ENCODE measurements at regions not wholly inside any gene's neighbourhood (a gene's known extent, or its start where the extent isn't known, plus 50 kb on each side); places are given as distances from the start of the nearest gene placed in this dataset.

- TF ChIP-seq E2F6 (IDR thresholded peaks at IDR 0.05; ENCODE audit: borderline replicate concordance in 1 of 2, extremely low read depth in 1 of 2, insufficient read depth in 1 of 2, insufficient read length in 1 of 2, low read depth in 1 of 2, low read length in 1 of 2, poor library complexity in 1 of 2, severe bottlenecking in 1 of 2): peak; percentile 15 to 21
- TF ChIP-seq TAF9B (IDR thresholded peaks at IDR 0.05; ENCODE audit: partially characterized antibody): no peak
- no peak for TF ChIP-seq XRCC4 (IDR thresholded peaks at IDR 0.05; ENCODE audit: extremely low read depth, insufficient read depth, insufficient read length)
- TF ChIP-seq MLLT1 (IDR thresholded peaks at IDR 0.05): no peak
- TF ChIP-seq L3MBTL2 (IDR thresholded peaks at IDR 0.05): peak; percentile 78
- TF ChIP-seq ETV5 (CRISPR knock-in tag; IDR thresholded peaks at IDR 0.05; ENCODE audit: low read depth): no peak
- peak; percentile 44; the same call in 1 of the 2 replicates for TF ChIP-seq TCF3 (CRISPR knock-in tag; IDR thresholded peaks at IDR 0.05)
- TF ChIP-seq CTBP1 (IDR thresholded peaks at IDR 0.05; ENCODE audit: borderline replicate concordance): 0 out of 2 replicates have a peak, but pooled peaks have one; percentile 22
- TF ChIP-seq ZNF592 (IDR thresholded peaks at IDR 0.05): no peak; the same call in 1 of the 2 replicates
- TF ChIP-seq SMAD4 (CRISPR knock-in tag; conservative IDR thresholded peaks at IDR 0.05): peak; percentile 59
- 0 out of 2 replicates have a peak, but pooled peaks have one; percentile 39 for TF ChIP-seq ZNF449 (CRISPR knock-in tag; IDR thresholded peaks at IDR 0.05)
- TF ChIP-seq BCOR (IDR thresholded peaks at IDR 0.05): no peak
- 0 out of 6 replicates have a peak, but pooled peaks of 1 of the 3 experiments have one; percentile 29 for TF ChIP-seq ZBTB11 (CRISPR knock-in tag; IDR thresholded peaks at IDR 0.05)
- TF ChIP-seq PURB (CRISPR knock-in tag; IDR thresholded peaks at IDR 0.05; ENCODE audit: low read depth): no peak
These were observed 353.0 kb upstream of the SFSWAP start (continued) for GRCh38 chr12:131357920-131358319.
